ENCODE measurements at regions not wholly inside any gene's neighbourhood (a gene's known extent, or its start where the extent isn't known, plus 50 kb on each side); places are given as distances from the start of the nearest gene placed in this dataset.

DNA sequence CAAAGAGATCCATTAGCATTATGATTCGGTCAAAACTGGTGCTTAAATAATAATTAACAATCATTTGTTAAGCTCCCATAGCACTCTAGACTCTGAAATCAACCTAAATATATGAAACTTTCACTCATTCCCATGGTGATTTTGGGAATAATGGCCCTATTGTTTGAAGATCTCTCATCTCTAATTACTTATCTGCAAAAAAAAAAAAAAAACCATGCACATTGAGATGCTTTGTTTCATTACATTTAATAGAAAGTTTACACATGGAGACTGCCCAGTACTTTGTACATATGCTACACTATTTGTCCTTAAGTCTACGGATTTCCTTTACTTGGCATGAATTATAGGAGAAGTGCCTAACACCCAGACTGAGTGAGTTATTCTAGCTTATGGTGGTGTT lies 280.6 kb upstream of the MEOX2 start:
- TF ChIP-seq, protein P1, sequence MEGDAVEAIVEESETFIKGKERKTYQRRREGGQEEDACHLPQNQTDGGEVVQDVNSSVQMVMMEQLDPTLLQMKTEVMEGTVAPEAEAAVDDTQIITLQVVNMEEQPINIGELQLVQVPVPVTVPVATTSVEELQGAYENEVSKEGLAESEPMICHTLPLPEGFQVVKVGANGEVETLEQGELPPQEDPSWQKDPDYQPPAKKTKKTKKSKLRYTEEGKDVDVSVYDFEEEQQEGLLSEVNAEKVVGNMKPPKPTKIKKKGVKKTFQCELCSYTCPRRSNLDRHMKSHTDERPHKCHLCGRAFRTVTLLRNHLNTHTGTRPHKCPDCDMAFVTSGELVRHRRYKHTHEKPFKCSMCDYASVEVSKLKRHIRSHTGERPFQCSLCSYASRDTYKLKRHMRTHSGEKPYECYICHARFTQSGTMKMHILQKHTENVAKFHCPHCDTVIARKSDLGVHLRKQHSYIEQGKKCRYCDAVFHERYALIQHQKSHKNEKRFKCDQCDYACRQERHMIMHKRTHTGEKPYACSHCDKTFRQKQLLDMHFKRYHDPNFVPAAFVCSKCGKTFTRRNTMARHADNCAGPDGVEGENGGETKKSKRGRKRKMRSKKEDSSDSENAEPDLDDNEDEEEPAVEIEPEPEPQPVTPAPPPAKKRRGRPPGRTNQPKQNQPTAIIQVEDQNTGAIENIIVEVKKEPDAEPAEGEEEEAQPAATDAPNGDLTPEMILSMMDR (conservative IDR thresholded peaks at IDR 0.05; ENCODE audit: low read depth, low read length): no peak
- no peak for TF ChIP-seq EZH2 (IDR thresholded peaks at IDR 0.05; ENCODE audit: borderline replicate concordance, low read depth, low read length, poor library complexity, severe bottlenecking)

Data from A673 (cell line).